ENCODE measurements at regions not wholly inside any gene's neighbourhood (a gene's known extent, or its start where the extent isn't known, plus 50 kb on each side); places are given as distances from the start of the nearest gene placed in this dataset.

DNA sequence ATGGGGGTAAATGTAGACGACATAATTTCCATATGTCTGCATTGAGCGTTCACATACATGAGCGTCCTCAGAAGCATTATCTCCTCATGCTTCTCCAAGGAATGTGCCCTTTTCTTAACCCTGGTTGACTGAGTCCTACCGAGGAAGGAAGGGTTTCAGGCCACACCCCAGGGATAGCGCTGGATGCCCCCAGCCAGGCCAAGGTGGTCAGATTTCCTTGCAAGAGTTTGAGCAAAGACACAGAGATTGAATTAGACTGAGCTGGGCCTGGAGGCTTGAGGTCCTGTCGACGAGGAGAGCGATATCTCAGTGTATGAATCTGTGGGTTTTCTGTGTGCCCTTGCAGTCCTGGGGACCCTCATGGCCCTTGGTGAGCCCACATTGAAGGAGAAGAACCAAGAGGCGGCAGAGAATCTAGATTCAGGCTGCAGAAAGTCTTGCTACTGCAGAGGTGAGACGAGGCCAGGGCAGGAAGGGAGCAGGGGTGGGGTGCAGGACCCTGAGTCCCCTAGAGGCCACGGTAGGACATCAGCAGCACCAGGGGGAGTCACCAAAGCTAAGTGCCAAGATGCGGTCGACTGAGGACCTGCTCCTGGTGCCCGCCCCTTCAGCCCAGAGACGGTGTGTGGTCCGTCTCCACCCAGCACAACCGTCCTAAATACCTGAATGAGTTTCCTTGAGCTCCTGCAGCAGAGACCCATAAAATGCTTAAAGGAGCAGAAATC lies 94.7 kb upstream of the DIO3 start:
- Histone ChIP-seq H3K27ac (ENCODE audit: low read depth, low read length) (no peak overlapping the region), H3K9me3 (ENCODE audit: control insufficient read depth in 1 of 2, insufficient read depth in 1 of 2, low read depth in 1 of 2, low read length in 2 of 2) (no peaks in the 10 kb centered on the region), H3K79me2 (ENCODE audit: insufficient read depth, low read length) (no peaks in the 10 kb centered on the region), H3K4me2 (ENCODE audit: low read length) (no peak overlapping the region), H3K36me3 (ENCODE audit: control insufficient read depth in 1 of 2, insufficient read depth in 2 of 2, low read length in 2 of 2) (no peaks in the 10 kb centered on the region), H3K27me3 (ENCODE audit: insufficient read depth, low read length) (no peaks in the 10 kb centered on the region), H2AFZ (ENCODE audit: low read depth, low read length, poor library complexity, severe bottlenecking) (no peak overlapping the region), H3K4me3 (replicated peaks in 1 of 2; ENCODE audit: low read depth in 1 of 2, low read length in 2 of 2) (no peak overlapping the region), H3K9ac (ENCODE audit: low read length) (no peak overlapping the region), H3K4me1 (ENCODE audit: control insufficient read depth in 1 of 2, insufficient read depth in 2 of 2, low read length in 2 of 2) (peaks cover 0 to 3% of the 10 kb centered on the region in 2 experiments; a peak in 1 of 4 replicates), H4K20me1 (ENCODE audit: insufficient read depth) (no peaks in the 10 kb centered on the region), H3K9me2 (ENCODE audit: insufficient read depth) (no peaks in the 10 kb centered on the region)
- DNase-seq (ENCODE audit: low read depth, low spot score) (no peak), ATAC-seq (no peak)
- ChIA-PET RAD21 (ENCODE audit: low non-redundant PET in 1 of 2, low total read pairs in 2 of 2, uncharacterized antibody in 2 of 2, unreplicated experiment in 2 of 2) (no interaction called here), CTCF (no interaction called here), POLR2A (no interaction called here)
- intact Hi-C loops (cut with micrococcal nuclease), result no loop called here
- TF ChIP-seq SRF (IDR thresholded peaks at IDR 0.05; ENCODE audit: low read depth) (no peak), ZNF274 (IDR thresholded peaks at IDR 0.05; ENCODE audit: low read depth, low read length) (no peak), SP1 (IDR thresholded peaks at IDR 0.05; ENCODE audit: low read depth) (no peak), FOSL1 (IDR thresholded peaks at IDR 0.05; ENCODE audit: low read depth) (no peak), CEBPB (IDR thresholded peaks at IDR 0.05; ENCODE audit: low read depth) (no peak), SIN3A (IDR thresholded peaks at IDR 0.05; ENCODE audit: low read depth) (no peak)
- TF ChIP-seq, protein P1, sequence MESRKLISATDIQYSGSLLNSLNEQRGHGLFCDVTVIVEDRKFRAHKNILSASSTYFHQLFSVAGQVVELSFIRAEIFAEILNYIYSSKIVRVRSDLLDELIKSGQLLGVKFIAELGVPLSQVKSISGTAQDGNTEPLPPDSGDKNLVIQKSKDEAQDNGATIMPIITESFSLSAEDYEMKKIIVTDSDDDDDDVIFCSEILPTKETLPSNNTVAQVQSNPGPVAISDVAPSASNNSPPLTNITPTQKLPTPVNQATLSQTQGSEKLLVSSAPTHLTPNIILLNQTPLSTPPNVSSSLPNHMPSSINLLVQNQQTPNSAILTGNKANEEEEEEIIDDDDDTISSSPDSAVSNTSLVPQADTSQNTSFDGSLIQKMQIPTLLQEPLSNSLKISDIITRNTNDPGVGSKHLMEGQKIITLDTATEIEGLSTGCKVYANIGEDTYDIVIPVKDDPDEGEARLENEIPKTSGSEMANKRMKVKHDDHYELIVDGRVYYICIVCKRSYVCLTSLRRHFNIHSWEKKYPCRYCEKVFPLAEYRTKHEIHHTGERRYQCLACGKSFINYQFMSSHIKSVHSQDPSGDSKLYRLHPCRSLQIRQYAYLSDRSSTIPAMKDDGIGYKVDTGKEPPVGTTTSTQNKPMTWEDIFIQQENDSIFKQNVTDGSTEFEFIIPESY (IDR thresholded peaks at IDR 0.05; ENCODE audit: extremely low read depth, insufficient replicate concordance, low read length), result no peak
- TF ChIP-seq, protein P2, sequence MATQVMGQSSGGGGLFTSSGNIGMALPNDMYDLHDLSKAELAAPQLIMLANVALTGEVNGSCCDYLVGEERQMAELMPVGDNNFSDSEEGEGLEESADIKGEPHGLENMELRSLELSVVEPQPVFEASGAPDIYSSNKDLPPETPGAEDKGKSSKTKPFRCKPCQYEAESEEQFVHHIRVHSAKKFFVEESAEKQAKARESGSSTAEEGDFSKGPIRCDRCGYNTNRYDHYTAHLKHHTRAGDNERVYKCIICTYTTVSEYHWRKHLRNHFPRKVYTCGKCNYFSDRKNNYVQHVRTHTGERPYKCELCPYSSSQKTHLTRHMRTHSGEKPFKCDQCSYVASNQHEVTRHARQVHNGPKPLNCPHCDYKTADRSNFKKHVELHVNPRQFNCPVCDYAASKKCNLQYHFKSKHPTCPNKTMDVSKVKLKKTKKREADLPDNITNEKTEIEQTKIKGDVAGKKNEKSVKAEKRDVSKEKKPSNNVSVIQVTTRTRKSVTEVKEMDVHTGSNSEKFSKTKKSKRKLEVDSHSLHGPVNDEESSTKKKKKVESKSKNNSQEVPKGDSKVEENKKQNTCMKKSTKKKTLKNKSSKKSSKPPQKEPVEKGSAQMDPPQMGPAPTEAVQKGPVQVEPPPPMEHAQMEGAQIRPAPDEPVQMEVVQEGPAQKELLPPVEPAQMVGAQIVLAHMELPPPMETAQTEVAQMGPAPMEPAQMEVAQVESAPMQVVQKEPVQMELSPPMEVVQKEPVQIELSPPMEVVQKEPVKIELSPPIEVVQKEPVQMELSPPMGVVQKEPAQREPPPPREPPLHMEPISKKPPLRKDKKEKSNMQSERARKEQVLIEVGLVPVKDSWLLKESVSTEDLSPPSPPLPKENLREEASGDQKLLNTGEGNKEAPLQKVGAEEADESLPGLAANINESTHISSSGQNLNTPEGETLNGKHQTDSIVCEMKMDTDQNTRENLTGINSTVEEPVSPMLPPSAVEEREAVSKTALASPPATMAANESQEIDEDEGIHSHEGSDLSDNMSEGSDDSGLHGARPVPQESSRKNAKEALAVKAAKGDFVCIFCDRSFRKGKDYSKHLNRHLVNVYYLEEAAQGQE (IDR thresholded peaks at IDR 0.05; ENCODE audit: low read depth), result no peak
- TF ChIP-seq, protein P3, sequence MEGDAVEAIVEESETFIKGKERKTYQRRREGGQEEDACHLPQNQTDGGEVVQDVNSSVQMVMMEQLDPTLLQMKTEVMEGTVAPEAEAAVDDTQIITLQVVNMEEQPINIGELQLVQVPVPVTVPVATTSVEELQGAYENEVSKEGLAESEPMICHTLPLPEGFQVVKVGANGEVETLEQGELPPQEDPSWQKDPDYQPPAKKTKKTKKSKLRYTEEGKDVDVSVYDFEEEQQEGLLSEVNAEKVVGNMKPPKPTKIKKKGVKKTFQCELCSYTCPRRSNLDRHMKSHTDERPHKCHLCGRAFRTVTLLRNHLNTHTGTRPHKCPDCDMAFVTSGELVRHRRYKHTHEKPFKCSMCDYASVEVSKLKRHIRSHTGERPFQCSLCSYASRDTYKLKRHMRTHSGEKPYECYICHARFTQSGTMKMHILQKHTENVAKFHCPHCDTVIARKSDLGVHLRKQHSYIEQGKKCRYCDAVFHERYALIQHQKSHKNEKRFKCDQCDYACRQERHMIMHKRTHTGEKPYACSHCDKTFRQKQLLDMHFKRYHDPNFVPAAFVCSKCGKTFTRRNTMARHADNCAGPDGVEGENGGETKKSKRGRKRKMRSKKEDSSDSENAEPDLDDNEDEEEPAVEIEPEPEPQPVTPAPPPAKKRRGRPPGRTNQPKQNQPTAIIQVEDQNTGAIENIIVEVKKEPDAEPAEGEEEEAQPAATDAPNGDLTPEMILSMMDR (IDR thresholded peaks at IDR 0.05 in 2 of 3, conservative IDR thresholded peaks at IDR 0.05 in 1 of 3; ENCODE audit: borderline replicate concordance in 1 of 3, insufficient read depth in 1 of 3, low read depth in 2 of 3, low read length in 2 of 3), result no peak
- TF ChIP-seq, protein P4, sequence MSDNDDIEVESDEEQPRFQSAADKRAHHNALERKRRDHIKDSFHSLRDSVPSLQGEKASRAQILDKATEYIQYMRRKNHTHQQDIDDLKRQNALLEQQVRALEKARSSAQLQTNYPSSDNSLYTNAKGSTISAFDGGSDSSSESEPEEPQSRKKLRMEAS (IDR thresholded peaks at IDR 0.05), result no peak
- no TSS peak for BruUV-seq (replicated peaks)
